COR-L47 (cell line): ENCODE measurements at regions not wholly inside any gene's neighbourhood (a gene's known extent, or its start where the extent isn't known, plus 50 kb on each side); places are given as distances from the start of the nearest gene placed in this dataset.
"Not testable (repeated sequence)": the region's sequence is repeated elsewhere in the genome, so short reads cannot be mapped to it uniquely, and the experiment has no call there.

ENCODE experiments used
- DNase-seq: peaks from one replicate; lab custom pipeline; 2025; lab: John Stamatoyannopoulos, UW

DNA sequence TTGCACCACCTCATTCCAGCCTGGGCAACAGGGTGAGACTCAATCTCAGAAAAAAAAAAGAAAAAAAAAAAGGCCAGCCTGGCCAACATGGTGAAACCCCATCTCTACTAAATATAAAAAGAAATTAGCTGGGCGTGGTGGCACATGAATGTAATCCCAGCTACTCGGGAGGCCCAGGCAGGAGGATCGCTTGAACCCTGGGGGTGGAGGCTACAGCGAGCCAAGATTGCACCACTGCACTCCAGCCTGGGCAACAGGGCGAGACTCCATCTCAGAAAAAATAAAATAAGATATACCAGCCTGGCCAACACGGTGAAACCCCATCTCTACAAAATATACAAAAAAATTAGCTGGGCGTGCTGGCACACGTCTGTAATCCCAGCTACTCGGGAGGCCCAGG, 1602.3 kb downstream of the RPIA start:
- not testable (repeated sequence) for DNase-seq

DNA sequence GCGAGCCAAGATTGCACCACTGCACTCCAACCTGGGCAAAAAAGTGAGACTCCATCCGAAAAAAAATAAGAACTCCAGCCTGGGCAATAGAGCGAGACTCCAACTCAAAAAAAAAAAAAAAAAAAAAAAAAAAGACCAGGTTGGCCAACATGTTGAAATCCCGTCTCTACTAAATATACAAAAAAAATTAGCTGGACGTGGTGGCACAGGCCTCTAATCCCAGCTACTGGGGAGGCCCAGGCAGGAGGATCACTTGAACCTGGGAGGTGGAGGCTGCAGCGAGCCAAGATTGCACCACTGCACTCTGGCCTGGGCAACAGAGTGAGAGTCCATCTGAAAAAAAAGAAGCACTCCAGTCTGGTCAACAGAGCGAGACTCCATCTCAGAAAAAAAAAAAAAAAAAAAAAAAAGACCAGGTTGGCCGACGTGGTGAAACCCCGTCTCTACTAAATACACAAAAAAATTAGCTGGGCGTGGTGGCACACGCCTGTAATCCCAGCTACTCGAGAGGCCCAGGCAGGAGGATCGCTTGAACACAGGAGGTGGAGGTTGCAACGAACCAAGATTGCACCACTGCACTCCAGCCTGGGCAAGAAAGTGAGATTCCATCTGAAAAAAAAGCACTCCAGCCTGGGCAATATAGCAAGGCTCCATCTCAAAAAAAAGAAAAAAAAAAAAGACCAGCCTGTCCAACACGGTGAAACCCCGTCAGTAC, 1603.7 kb downstream of the RPIA start:
- DNase-seq, result not testable (repeated sequence)

DNA sequence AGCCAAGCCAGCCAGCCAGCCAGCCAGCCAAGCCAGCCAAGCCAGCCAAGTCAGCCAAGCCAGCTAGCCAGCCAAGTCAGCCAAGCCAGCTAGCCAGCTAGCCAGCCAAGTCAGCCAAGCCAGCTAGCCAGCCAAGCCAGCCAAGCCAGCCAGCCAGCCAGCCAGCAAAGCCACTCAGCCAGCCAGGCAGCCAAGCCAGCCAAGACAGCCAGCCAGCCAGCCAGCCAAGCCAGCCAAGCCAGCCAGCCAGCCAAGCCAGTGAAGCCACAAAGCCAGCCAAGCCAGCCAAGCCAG, 1605.0 kb downstream of the RPIA start:
- not testable (repeated sequence) for DNase-seq

DNA sequence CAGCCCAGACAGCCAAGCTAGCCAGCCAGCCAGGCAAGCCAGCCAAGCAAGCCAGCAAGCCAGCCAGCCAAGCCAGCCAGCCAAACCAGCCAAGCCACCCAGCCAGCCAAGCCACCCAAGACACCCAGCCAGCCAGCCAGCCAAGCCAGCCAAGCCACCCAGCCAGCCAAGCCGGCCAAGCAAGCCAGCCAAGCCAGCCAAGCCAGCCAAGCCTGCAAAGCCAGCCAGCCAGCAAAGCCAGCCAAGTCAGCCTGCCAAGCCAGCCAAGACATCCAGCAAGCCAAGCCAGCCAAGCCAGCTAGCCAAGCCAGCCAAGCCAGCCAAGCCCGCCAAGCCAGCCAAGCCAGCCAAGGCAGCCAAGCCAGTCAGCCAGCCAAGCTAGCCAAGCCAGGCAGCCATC, 1606.2 kb downstream of the RPIA start:
- not testable (repeated sequence) for DNase-seq

DNA sequence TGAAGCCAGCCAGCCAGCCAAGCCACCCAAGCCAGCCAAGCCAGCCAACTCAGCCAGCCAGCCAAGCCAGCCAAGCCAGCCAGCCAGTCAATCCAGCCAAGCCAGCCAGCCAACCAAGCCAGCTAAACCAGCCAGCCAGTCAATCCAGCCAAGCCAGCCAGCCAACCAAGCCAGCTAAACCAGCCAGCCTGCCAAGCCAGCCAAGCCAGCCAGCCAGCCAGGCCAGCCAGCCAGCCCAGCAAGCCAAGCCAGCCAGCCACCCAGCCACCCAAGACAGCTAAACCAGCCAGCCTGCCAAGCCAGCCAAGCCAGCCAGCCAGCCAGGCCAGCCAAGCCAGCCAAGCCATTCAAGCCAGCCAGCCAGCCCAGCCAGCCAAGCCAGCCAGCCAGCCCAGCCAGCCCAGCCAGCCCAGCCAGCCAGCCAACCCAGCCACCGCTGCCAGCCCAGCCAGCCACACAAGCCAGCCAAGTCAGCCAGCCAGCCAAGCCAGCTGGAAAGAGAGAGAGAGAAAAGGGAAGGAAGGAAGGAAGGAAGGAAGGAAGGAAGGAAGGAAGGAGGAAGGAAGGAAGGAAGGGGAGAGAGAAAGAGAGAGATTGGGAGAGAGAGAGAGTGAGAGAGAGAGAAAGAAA, 1606.8 kb downstream of the RPIA start:
- DNase-seq, result not testable (repeated sequence)

DNA sequence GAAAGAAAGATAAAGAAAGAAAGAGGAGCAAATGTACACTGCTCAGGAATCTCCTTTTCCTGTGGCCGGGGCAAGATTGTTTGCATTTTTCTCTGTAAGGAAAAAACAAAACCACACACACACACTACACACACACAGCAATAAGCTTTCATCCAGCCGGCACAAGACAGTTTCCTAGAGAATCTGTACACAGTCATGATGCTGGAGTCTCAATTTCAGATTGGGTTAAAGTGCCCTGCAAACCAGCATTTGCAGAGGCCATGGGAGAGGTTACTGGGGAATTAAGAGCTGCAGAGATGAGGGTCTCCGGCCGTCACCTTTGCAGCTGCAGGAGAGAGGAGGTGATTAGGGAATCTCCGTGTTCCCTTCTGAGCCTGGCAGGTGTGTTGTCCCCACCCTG, 1607.5 kb downstream of the RPIA start:
- not testable (repeated sequence) for DNase-seq

DNA sequence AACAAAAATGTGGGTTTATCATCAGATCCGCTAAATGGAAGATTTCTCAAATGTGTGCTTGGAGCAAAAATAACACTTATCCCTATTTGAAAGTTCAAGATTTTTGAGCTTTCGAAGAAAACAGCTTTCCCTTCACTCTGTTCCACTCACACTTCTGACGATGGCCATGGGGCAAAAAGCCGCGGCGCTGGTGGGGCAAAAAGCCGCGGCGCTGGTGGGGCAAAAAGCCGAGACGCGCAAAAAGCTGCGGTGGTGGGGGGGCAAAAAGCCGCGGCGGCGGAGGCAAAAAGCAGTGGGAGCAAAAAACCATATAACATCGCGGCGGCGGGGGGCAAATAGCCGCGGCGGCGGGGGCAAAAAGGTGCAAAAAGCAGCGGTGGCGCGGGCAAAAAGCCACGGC, 1631.5 kb downstream of the RPIA start:
- DNase-seq, result not testable (repeated sequence)

DNA sequence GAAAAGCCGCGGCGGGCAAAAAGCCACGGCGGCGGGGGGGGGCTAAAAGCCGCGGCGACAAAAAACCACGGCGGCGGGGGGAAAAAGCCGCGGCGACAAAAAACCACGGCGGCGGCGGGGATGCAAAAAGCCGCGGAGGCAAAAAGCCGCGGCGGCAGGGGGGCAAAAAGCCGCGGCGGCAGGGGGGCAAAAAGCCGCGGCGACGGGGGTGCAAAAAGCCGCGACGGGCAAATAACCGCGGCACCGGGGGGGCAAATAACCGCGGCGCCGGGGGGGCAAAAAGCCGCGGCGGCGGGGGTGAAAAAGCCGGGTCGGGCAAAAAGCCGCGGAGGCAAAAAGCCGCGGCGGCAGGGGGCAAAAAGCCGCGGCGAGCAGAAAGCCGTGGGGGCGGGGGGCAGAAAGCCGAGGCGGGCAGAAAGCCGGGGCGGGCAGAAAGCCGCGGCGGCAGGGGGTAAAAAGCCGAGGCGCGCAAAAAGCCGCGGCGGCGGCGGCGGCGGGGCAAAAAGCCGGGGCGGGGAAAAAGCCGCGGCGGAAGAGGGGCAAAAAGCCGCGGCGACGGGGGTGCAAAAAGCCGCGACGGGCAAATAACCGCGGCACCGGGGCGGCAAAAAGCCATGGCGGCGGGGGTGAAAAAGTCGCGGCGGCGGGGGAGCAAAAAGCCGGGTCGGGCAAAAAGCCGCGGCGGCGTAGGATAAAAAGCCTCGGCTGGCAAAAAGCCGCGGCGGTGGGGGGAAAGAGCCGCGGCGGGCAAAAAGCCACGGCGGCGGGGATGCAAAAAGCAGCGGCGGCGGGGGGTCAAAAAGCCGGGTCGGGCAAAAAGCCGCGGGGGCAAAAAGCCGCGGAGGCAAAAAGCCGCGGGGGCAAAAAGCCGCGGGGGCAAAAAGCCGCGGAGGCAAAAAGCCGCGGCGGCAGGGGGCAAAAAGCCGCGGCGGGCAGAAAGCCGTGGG, 1632.4 kb downstream of the RPIA start:
- DNase-seq, result not testable (repeated sequence)

DNA sequence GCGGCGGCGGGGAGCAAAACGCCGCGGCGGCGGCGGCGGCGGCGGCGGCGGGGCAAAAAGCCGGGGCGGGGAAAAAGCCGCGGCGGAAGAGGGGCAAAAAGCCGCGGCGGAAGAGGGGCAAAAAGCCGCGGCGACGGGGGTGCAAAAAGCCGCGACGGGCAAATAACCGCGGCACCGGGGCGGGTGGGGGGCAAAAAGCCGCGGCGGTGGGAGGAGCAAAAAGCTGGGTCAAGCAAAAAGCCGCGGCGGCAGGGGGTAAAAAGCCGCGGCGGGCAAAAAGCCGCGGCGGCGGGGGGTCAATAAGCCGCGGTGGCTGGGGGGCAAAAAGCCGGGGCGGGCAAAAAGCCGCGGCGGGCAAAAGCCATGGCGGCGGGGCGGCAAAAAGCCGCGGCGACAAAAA, 1633.2 kb downstream of the RPIA start:
- DNase-seq, result not testable (repeated sequence)

DNA sequence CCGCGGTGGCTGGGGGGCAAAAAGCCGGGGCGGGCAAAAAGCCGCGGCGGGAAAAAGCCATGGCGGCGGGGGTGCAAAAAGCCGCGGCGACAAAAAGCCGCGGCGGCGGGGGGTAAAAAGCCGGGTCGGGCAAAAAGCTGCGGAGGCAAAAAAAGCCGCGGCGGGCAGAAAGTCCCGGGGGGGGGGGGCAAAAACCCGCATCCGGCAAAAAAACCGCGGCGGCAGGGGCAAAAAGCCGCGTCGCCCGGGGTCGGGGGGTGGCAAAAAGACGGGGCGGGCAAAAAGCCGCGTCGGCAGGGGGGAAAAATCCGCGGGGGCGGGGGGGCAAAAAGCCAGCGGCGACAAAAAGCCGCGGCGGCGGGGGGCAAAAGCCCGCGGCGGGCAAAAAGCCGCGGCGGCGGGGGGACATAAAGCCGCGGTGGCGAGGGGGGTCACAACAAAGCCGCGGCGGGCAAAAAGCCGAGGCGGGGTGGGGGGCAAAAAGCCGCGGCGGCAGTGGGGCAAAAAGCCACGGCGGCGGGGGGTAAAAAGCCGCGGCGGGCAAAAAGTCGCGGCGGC, 1634.4 kb downstream of the RPIA start:
- DNase-seq, result not testable (repeated sequence)

DNA sequence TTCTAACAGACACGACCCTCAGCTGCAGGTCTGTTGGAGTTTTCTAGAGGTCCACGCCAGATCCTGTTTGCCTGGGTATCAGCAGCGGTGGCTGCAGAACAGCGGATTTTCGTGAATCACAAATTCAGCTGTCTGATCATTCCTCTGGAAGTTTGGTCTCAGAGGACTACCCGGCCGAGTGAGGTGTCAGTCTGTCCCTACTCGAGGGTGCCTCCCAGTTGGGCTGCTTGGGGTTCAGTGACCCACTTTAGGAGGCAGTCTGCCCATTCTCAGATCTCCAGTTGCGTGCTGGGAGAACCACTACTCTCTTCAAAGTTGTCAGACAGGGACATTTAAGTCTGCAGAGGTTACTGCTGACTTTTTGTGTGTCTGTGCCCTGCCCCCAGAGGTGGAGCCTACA, 1664.1 kb downstream of the RPIA start:
- DNase-seq, result not testable (repeated sequence)

DNA sequence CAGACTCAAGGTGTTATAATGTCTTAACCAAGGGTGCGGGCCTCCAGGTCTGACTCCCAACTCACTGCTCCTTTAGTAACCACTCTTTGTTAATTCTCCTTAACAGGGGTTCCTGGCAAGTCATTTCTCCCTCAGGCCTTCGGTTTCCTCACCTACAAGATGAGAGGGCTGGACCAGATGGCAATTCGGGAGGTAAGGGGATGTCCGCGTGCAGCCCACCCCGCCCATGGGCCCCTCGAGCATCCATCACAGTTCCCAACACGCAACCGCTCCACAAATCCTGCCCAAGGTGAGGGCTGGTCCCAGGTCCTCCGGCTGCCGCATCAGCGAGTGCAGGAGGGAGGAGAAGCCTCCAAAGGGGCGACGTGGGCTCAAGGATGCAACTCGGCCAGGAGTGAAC, 1667.9 kb downstream of the RPIA start:
- not testable (repeated sequence) for DNase-seq

DNA sequence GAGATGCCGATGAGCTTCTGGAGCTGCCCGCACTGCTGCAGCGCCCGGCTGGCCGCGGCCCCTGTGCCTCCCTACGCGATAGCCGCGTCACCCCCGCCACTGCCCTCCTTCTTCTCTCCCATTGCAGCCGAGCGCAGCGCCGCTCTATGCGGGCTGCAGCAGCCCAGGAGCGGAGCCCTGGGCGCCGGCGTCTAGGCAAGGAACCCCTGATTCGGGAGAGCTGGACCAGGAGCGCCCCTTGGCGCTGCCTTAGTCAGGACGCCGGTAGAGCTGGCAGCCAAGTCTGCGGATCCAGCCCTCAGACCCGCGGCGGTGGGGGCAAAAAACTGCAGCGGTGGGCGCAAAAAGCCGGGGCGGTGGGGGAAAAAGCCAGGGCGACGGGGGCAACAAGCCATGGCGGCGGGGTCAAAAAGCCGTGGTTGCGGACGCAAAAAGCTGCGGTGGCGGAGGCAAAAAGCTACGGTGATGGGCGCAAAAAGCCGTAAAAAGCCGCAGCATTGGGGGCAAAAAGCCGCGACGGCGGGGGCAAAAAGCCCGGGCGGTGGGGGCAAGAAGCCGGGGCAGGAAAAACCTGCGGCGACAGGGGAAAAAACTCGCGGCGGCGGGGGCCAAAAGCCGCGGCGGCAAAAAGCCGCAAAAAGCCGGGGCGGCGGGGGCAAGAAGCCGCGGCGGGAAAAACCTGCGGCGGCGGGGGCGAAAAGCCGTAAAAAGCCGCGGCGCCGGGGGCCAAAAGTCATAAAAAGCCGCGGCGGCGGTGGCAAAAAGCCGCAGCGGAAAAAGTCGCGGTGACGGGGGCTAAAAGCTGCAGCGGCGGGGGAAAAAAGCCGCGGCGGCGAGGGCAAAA, 1668.6 kb downstream of the RPIA start:
- DNase-seq, result not testable (repeated sequence)

DNA sequence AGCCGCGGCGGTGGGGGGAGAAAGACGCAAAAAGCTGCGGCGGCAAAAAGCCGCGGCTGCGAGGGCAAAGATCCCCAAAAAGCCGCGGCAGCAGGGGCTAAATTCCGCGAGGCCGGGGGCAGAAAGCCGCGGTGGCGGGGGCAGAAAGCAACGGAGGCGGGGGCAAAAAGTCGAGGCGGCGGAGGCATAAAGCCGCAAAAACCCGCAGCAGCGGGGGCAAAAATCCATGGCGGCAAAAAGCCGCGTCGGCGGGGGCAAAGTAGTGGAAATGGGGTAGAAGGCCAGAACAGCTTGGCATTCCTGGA, 1669.2 kb downstream of the RPIA start:
- DNase-seq, result not testable (repeated sequence)
